Activated CD4-positive, alpha-beta memory T cell treated with anti-CD3 and anti-CD28 coated beads, Interleukin-2, amount 10 ng/mL, durations not matched to agents 7 days and 5 days (primary cell): ENCODE measurements at regions not wholly inside any gene's neighbourhood (a gene's known extent, or its start where the extent isn't known, plus 50 kb on each side); places are given as distances from the start of the nearest gene placed in this dataset.
"Not testable (repeated sequence)": the region's sequence is repeated elsewhere in the genome, so short reads cannot be mapped to it uniquely, and the experiment has no call there.

Source experiments
- CTCF ChIA-PET: fragments of 350-600 bp; sonication (Branson Sonifier 250); formaldehyde crosslinking; loops from one replicate; lab custom pipeline; 2021; ENCODE audit warnings: antibody characterized with exemption, inconsistent platforms; lab: Charles Lee
- POLR2A ChIA-PET: fragments of 350-600 bp; sonication (Branson Sonifier 250); formaldehyde crosslinking; loops from one replicate; lab custom pipeline; 2021; ENCODE audit warnings: antibody characterized with exemption; lab: Charles Lee
- DNase-seq: peaks from one replicate; pipeline ENCODE4 v3.0.0-alpha.2; 2020
- H3K27ac Mint-ChIP-seq: one replicate; pipeline ENCODE4 v1.8.0; 2021; ENCODE audit warnings: mild to moderate bottlenecking, mixed read lengths
- H3K27me3 Mint-ChIP-seq: one replicate; pipeline ENCODE4 v1.8.0; 2021; ENCODE audit warnings: mixed read lengths
- H3K36me3 Mint-ChIP-seq: one replicate; pipeline ENCODE4 v1.8.0; 2021; ENCODE audit warnings: low read depth, mixed read lengths
- H3K4me1 Mint-ChIP-seq: one replicate; pipeline ENCODE4 v1.8.0; 2021; ENCODE audit warnings: mixed read lengths
- H3K4me3 Mint-ChIP-seq: one replicate; pipeline ENCODE4 v1.8.0; 2021; ENCODE audit warnings: mild to moderate bottlenecking, mixed read lengths
- H3K9me3 Mint-ChIP-seq: one replicate; pipeline ENCODE4 v1.8.0; 2021; ENCODE audit warnings: mixed read lengths

- H3K9me3 Mint-ChIP-seq: no peaks in the 10 kb centered on the region
- no peaks in the 10 kb centered on the region for H3K4me1 Mint-ChIP-seq
- no peak overlapping the region for H3K4me3 Mint-ChIP-seq
- ChIA-PET CTCF (no interaction called here), POLR2A (no interaction called here)
- no peaks in the 10 kb centered on the region for H3K36me3 Mint-ChIP-seq
- H3K27ac Mint-ChIP-seq: no peak overlapping the region
- DNase-seq: no peak
- H3K27me3 Mint-ChIP-seq: no peaks in the 10 kb centered on the region
Measured at GRCh38 chr7:119270644-119271043, 1002.3 kb upstream of the KCND2 start.

- POLR2A ChIA-PET: no interaction called here
- CTCF ChIA-PET: no interaction called here
- no peak for DNase-seq
- H3K27ac Mint-ChIP-seq: no peak overlapping the region
- no peak overlapping the region for H3K4me3 Mint-ChIP-seq
- no peaks in the 10 kb centered on the region for H3K36me3 Mint-ChIP-seq
- H3K4me1 Mint-ChIP-seq: no peaks in the 10 kb centered on the region
- H3K9me3 Mint-ChIP-seq: no peaks in the 10 kb centered on the region
- no peaks in the 10 kb centered on the region for H3K27me3 Mint-ChIP-seq
Measured at GRCh38 chr7:119271147-119271779, 1001.7 kb upstream of the KCND2 start.

- H3K27me3 Mint-ChIP-seq: no peaks in the 10 kb centered on the region
- H3K27ac Mint-ChIP-seq: no peak overlapping the region
- POLR2A ChIA-PET: no interaction called here
- no peaks in the 10 kb centered on the region for H3K36me3 Mint-ChIP-seq
- H3K4me3 Mint-ChIP-seq: no peak overlapping the region
- DNase-seq: no peak
- no peaks in the 10 kb centered on the region for H3K4me1 Mint-ChIP-seq
- no peaks in the 10 kb centered on the region for H3K9me3 Mint-ChIP-seq
- CTCF ChIA-PET: no interaction called here
Measured at GRCh38 chr7:119281181-119281846, 991.7 kb upstream of the KCND2 start.

GRCh38 chr7:119283353-119283752 is 989.6 kb upstream of the KCND2 start:
- Mint-ChIP-seq H3K4me3 (no peak overlapping the region), H3K27ac (no peak overlapping the region), H3K36me3 (no peaks in the 10 kb centered on the region), H3K9me3 (no peaks in the 10 kb centered on the region), H3K27me3 (no peaks in the 10 kb centered on the region), H3K4me1 (no peaks in the 10 kb centered on the region)
- no peak for DNase-seq
- ChIA-PET POLR2A (no interaction called here), CTCF (no interaction called here)

GRCh38 chr7:119288416-119288815 is 984.6 kb upstream of the KCND2 start:
- Mint-ChIP-seq H3K9me3 (no peaks in the 10 kb centered on the region), H3K4me3 (no peak overlapping the region), H3K36me3 (no peaks in the 10 kb centered on the region), H3K27me3 (no peaks in the 10 kb centered on the region), H3K4me1 (no peaks in the 10 kb centered on the region), H3K27ac (no peak overlapping the region)
- ChIA-PET POLR2A (no interaction called here), CTCF (no interaction called here)
- no peak for DNase-seq

- DNase-seq, H3K27me3 Mint-ChIP-seq, H3K4me3 Mint-ChIP-seq, H3K4me1 Mint-ChIP-seq, CTCF ChIA-PET, H3K9me3 Mint-ChIP-seq, H3K36me3 Mint-ChIP-seq, H3K27ac Mint-ChIP-seq, POLR2A ChIA-PET: not testable (repeated sequence)
Measured at GRCh38 chr7:119300341-119300740, 972.6 kb upstream of the KCND2 start.

GRCh38 chr7:119320316-119320715 is 952.7 kb upstream of the KCND2 start:
- no peak overlapping the region for H3K4me3 Mint-ChIP-seq
- H3K9me3 Mint-ChIP-seq: no peaks in the 10 kb centered on the region
- no peaks in the 10 kb centered on the region for H3K4me1 Mint-ChIP-seq
- DNase-seq: no peak
- CTCF ChIA-PET: no interaction called here
- no peaks in the 10 kb centered on the region for H3K36me3 Mint-ChIP-seq
- H3K27me3 Mint-ChIP-seq: no peaks in the 10 kb centered on the region
- H3K27ac Mint-ChIP-seq: no peak overlapping the region
- POLR2A ChIA-PET: no interaction called here

GRCh38 chr7:119329715-119330114 is 943.3 kb upstream of the KCND2 start:
- no peaks in the 10 kb centered on the region for H3K27me3 Mint-ChIP-seq
- CTCF ChIA-PET: no interaction called here
- H3K4me1 Mint-ChIP-seq: no peaks in the 10 kb centered on the region

GRCh38 chr7:119335405-119335804 is 937.6 kb upstream of the KCND2 start:
- no peak overlapping the region for H3K4me3 Mint-ChIP-seq
- CTCF ChIA-PET: no interaction called here
- H3K9me3 Mint-ChIP-seq: peaks cover 5% of the 10 kb centered on the region
- no peak for DNase-seq
- H3K4me1 Mint-ChIP-seq: no peaks in the 10 kb centered on the region
- H3K27ac Mint-ChIP-seq: no peak overlapping the region
- no peaks in the 10 kb centered on the region for H3K36me3 Mint-ChIP-seq
- POLR2A ChIA-PET: no interaction called here
- H3K27me3 Mint-ChIP-seq: no peaks in the 10 kb centered on the region

More at GRCh38 chr7:119329715-119330114, 943.3 kb upstream of the KCND2 start:
- Mint-ChIP-seq H3K9me3 (peaks cover 3% of the 10 kb centered on the region), H3K4me3 (no peak overlapping the region), H3K36me3 (no peaks in the 10 kb centered on the region), H3K27ac (no peak overlapping the region)
- POLR2A ChIA-PET: no interaction called here
- DNase-seq: no peak

- Mint-ChIP-seq H3K36me3 (no peaks in the 10 kb centered on the region), H3K9me3 (peaks cover 12% of the 10 kb centered on the region)
- POLR2A ChIA-PET: no interaction called here
Measured at GRCh38 chr7:119341822-119342221, 931.2 kb upstream of the KCND2 start.

GRCh38 chr7:119343289-119343688 is 929.7 kb upstream of the KCND2 start:
- peaks cover 17% of the 10 kb centered on the region for H3K9me3 Mint-ChIP-seq
- no peaks in the 10 kb centered on the region for H3K27me3 Mint-ChIP-seq
- no peak overlapping the region for H3K27ac Mint-ChIP-seq
- ChIA-PET POLR2A (no interaction called here), CTCF (no interaction called here)
- H3K36me3 Mint-ChIP-seq: no peaks in the 10 kb centered on the region
- no peak for DNase-seq
- H3K4me3 Mint-ChIP-seq: no peak overlapping the region
- no peaks in the 10 kb centered on the region for H3K4me1 Mint-ChIP-seq

More at GRCh38 chr7:119341822-119342221, 931.2 kb upstream of the KCND2 start:
- H3K27ac Mint-ChIP-seq: no peak overlapping the region
- no peak overlapping the region for H3K4me3 Mint-ChIP-seq
- CTCF ChIA-PET: no interaction called here
- no peaks in the 10 kb centered on the region for H3K4me1 Mint-ChIP-seq
- no peaks in the 10 kb centered on the region for H3K27me3 Mint-ChIP-seq
- no peak for DNase-seq

GRCh38 chr7:119344466-119344865 is 928.5 kb upstream of the KCND2 start:
- Mint-ChIP-seq H3K4me3 (no peak overlapping the region), H3K9me3 (peaks cover 13% of the 10 kb centered on the region), H3K4me1 (no peaks in the 10 kb centered on the region), H3K27ac (no peak overlapping the region), H3K27me3 (no peaks in the 10 kb centered on the region), H3K36me3 (no peaks in the 10 kb centered on the region)
- ChIA-PET CTCF (no interaction called here), POLR2A (no interaction called here)
- DNase-seq: no peak

- DNase-seq: no peak
- H3K36me3 Mint-ChIP-seq: no peaks in the 10 kb centered on the region
- POLR2A ChIA-PET: no interaction called here
- no peak overlapping the region for H3K27ac Mint-ChIP-seq
- peaks cover 10% of the 10 kb centered on the region for H3K9me3 Mint-ChIP-seq
- CTCF ChIA-PET: no interaction called here
- H3K4me1 Mint-ChIP-seq: no peaks in the 10 kb centered on the region
- no peaks in the 10 kb centered on the region for H3K27me3 Mint-ChIP-seq
- no peak overlapping the region for H3K4me3 Mint-ChIP-seq
Measured at GRCh38 chr7:119348491-119348890, 924.5 kb upstream of the KCND2 start.

- no peak overlapping the region for H3K27ac Mint-ChIP-seq
- no peaks in the 10 kb centered on the region for H3K36me3 Mint-ChIP-seq
- no peaks in the 10 kb centered on the region for H3K27me3 Mint-ChIP-seq
- no peak overlapping the region for H3K4me3 Mint-ChIP-seq
- DNase-seq: no peak
- no peaks in the 10 kb centered on the region for H3K4me1 Mint-ChIP-seq
- POLR2A ChIA-PET: no interaction called here
- CTCF ChIA-PET: no interaction called here
- H3K9me3 Mint-ChIP-seq: peaks cover 10% of the 10 kb centered on the region
Measured at GRCh38 chr7:119350334-119350733, 922.6 kb upstream of the KCND2 start.
